ENCODE measurements at regions not wholly inside any gene's neighbourhood (a gene's known extent, or its start where the extent isn't known, plus 50 kb on each side); places are given as distances from the start of the nearest gene placed in this dataset.
A peak's percentile ranks its signal among the peaks of the same experiment; 100 is the strongest.

DNA sequence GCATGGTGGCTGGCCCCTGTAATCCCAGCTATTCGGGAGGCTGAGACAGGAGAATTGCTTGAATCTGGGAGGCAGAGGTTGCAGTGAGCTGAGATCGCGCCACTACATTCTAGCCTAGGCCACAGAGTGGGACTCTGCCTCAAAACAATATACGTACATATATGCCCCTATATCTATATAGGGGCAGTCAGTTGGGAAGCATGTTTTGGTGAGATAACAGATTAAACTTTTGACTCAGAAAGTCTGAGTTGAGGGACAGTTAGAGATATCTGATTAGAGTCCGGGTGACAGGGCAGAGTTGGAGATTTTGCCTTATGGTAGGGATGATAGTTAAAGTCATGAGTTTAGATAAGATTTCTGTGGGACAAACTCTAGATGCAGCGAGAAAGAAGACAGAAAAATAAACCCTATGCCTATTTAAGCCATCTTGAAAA lies 71.8 kb upstream of the ALDH1A1 start:
- H3K27ac ChIP-seq (ENCODE audit: low read depth, low read length): no peak overlapping the region

DNA sequence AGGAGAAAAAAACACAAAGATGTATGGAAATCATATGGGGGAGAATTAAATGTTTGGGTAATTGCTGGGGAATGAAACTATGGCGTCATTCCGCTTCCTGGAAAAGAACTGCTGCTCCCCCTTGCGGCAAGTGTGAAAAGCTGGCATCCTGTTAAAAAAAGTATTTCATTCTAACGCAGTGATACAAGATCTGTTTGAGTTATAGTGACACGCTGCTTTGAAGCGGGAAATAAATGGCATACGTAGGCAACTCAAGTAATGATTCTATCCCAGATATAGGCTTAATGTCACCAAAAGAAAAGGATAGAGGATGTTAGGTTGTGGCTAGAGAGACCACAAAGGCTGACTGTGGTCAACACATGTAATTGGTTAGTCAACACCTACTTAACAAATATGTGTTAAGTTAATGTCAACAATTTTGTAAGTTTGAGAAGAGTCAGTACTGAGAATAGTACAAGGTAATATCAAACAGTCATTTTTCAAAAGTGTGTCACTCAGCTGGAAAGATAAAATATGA lies 70.2 kb upstream of the ALDH1A1 start:
- H3F3A ChIP-seq (ENCODE audit: insufficient read depth): no peaks in the 10 kb centered on the region
- H3K36me3 ChIP-seq (ENCODE audit: low read length): no peaks in the 10 kb centered on the region
- TF ChIP-seq, protein P1, sequence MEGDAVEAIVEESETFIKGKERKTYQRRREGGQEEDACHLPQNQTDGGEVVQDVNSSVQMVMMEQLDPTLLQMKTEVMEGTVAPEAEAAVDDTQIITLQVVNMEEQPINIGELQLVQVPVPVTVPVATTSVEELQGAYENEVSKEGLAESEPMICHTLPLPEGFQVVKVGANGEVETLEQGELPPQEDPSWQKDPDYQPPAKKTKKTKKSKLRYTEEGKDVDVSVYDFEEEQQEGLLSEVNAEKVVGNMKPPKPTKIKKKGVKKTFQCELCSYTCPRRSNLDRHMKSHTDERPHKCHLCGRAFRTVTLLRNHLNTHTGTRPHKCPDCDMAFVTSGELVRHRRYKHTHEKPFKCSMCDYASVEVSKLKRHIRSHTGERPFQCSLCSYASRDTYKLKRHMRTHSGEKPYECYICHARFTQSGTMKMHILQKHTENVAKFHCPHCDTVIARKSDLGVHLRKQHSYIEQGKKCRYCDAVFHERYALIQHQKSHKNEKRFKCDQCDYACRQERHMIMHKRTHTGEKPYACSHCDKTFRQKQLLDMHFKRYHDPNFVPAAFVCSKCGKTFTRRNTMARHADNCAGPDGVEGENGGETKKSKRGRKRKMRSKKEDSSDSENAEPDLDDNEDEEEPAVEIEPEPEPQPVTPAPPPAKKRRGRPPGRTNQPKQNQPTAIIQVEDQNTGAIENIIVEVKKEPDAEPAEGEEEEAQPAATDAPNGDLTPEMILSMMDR (IDR thresholded peaks at IDR 0.05; ENCODE audit: insufficient read depth, low read length, poor library complexity, severe bottlenecking): peak; percentile 59
- no peak for TF ChIP-seq EZH2phosphoT487 (conservative IDR thresholded peaks at IDR 0.05; ENCODE audit: low read length)
- no peak overlapping the region for H3K9ac ChIP-seq (ENCODE audit: low read length)
- H2AFZ ChIP-seq (ENCODE audit: low read depth, low read length, severe bottlenecking): no peak overlapping the region
- no peak overlapping the region for H3K4me3 ChIP-seq (ENCODE audit: insufficient read depth, low read length, poor library complexity, severe bottlenecking)
- no peaks in the 10 kb centered on the region for H3K9me3 ChIP-seq (ENCODE audit: insufficient read depth, low read length)
- H4K20me1 ChIP-seq (ENCODE audit: low read depth, low read length): no peaks in the 10 kb centered on the region
- no peaks in the 10 kb centered on the region for H3K9me2 ChIP-seq (replicated peaks; ENCODE audit: insufficient read depth, low read length)
- no peaks in the 10 kb centered on the region for H3K27me3 ChIP-seq (ENCODE audit: low read length)
- no peaks in the 10 kb centered on the region for H3K79me2 ChIP-seq (ENCODE audit: insufficient read depth, low read length)
- H3K4me2 ChIP-seq (ENCODE audit: low read depth, low read length, poor library complexity, severe bottlenecking): no peak overlapping the region
- no peak overlapping the region for H3K27ac ChIP-seq (ENCODE audit: low read depth, low read length)

More for the DNA sequence above, 71.8 kb upstream of the ALDH1A1 start:
- H3F3A ChIP-seq (ENCODE audit: insufficient read depth): no peaks in the 10 kb centered on the region
- TF ChIP-seq, protein P1 (IDR thresholded peaks at IDR 0.05; ENCODE audit: insufficient read depth, low read length, poor library complexity, severe bottlenecking): no peak
- no peak for TF ChIP-seq EZH2phosphoT487 (conservative IDR thresholded peaks at IDR 0.05; ENCODE audit: low read length)
- no peak overlapping the region for H2AFZ ChIP-seq (ENCODE audit: low read depth, low read length, severe bottlenecking)
- H4K20me1 ChIP-seq (ENCODE audit: low read depth, low read length): no peaks in the 10 kb centered on the region
- H3K79me2 ChIP-seq (ENCODE audit: insufficient read depth, low read length): no peaks in the 10 kb centered on the region
- H3K27me3 ChIP-seq (ENCODE audit: low read length): no peaks in the 10 kb centered on the region
- no peaks in the 10 kb centered on the region for H3K9me3 ChIP-seq (ENCODE audit: insufficient read depth, low read length)
- no peak overlapping the region for H3K4me2 ChIP-seq (ENCODE audit: low read depth, low read length, poor library complexity, severe bottlenecking)
- no peaks in the 10 kb centered on the region for H3K36me3 ChIP-seq (ENCODE audit: low read length)
- no peaks in the 10 kb centered on the region for H3K9me2 ChIP-seq (replicated peaks; ENCODE audit: insufficient read depth, low read length)
- no peak overlapping the region for H3K9ac ChIP-seq (ENCODE audit: low read length)
- H3K4me3 ChIP-seq (ENCODE audit: insufficient read depth, low read length, poor library complexity, severe bottlenecking): no peak overlapping the region

GRCh38 chr9:73022353-73022752 lies 69.5 kb upstream of the ALDH1A1 start:
- no peaks in the 10 kb centered on the region for H3K36me3 ChIP-seq (ENCODE audit: low read length)
- no peak overlapping the region for H3K4me3 ChIP-seq (ENCODE audit: insufficient read depth, low read length, poor library complexity, severe bottlenecking)
- no peak overlapping the region for H3K4me2 ChIP-seq (ENCODE audit: low read depth, low read length, poor library complexity, severe bottlenecking)
- H3K27me3 ChIP-seq (ENCODE audit: low read length): no peaks in the 10 kb centered on the region
- H3K79me2 ChIP-seq (ENCODE audit: insufficient read depth, low read length): no peaks in the 10 kb centered on the region
- H3K9ac ChIP-seq (ENCODE audit: low read length): no peak overlapping the region
- no peaks in the 10 kb centered on the region for H4K20me1 ChIP-seq (ENCODE audit: low read depth, low read length)
- no peaks in the 10 kb centered on the region for H3F3A ChIP-seq (ENCODE audit: insufficient read depth)
- no peak overlapping the region for H3K27ac ChIP-seq (ENCODE audit: low read depth, low read length)
- H3K9me3 ChIP-seq (ENCODE audit: insufficient read depth, low read length): no peaks in the 10 kb centered on the region
- TF ChIP-seq EZH2phosphoT487 (conservative IDR thresholded peaks at IDR 0.05; ENCODE audit: low read length): no peak
- TF ChIP-seq, protein P1 (IDR thresholded peaks at IDR 0.05; ENCODE audit: insufficient read depth, low read length, poor library complexity, severe bottlenecking): no peak
- H3K9me2 ChIP-seq (replicated peaks; ENCODE audit: insufficient read depth, low read length): no peaks in the 10 kb centered on the region
- no peak overlapping the region for H2AFZ ChIP-seq (ENCODE audit: low read depth, low read length, severe bottlenecking)

Measured in SU-DHL-6 (cell line).